ENCODE measurements at regions not wholly inside any gene's neighbourhood (a gene's known extent, or its start where the extent isn't known, plus 50 kb on each side); places are given as distances from the start of the nearest gene placed in this dataset.

DNA sequence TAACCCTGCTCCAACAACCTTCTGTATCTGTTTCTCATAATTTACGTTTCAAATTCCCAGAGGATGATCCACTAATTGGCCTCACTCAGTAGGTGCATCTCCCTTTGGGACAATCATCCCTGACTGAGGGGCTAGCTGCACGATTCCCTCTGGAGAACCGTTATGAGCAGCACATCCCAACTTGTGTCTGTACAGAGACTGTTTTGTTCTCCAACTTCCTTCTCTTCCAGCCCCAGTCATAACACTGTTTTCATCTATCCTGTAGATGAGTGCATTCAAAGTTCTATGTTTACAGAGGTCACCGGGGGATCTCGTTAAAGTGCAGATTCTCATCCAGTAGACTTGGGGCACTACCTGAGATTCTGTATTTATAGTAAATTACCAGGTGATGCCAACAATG lies 187.2 kb downstream of the REEP3 start:
- no peak for DNase-seq (ENCODE audit: low read depth, low spot score)

DNA sequence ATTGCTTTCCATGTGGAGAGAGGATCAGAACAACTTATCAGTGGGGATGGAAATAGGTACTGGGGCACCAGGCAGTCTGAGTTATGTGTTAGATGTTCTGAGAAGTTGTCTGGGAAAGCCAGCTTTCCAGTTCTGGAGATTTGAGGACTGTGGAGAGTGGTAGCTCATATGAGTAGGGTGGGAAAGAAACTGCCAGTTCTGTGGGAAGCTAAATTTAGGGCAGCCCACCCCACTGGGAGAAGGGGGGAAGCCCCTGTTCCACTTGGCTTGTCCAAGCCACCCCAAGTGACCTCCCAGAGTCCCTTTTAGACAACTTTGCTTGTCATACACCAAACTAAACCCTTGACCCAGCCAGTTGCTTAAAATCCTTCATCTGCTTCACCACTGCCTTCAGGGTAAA lies 189.5 kb downstream of the REEP3 start:
- DNase-seq (ENCODE audit: low read depth, low spot score): no peak

GRCh38 chr10:63711361-63711760 lies 190.2 kb downstream of the REEP3 start:
- DNase-seq (ENCODE audit: low read depth, low spot score): no peak

DNA sequence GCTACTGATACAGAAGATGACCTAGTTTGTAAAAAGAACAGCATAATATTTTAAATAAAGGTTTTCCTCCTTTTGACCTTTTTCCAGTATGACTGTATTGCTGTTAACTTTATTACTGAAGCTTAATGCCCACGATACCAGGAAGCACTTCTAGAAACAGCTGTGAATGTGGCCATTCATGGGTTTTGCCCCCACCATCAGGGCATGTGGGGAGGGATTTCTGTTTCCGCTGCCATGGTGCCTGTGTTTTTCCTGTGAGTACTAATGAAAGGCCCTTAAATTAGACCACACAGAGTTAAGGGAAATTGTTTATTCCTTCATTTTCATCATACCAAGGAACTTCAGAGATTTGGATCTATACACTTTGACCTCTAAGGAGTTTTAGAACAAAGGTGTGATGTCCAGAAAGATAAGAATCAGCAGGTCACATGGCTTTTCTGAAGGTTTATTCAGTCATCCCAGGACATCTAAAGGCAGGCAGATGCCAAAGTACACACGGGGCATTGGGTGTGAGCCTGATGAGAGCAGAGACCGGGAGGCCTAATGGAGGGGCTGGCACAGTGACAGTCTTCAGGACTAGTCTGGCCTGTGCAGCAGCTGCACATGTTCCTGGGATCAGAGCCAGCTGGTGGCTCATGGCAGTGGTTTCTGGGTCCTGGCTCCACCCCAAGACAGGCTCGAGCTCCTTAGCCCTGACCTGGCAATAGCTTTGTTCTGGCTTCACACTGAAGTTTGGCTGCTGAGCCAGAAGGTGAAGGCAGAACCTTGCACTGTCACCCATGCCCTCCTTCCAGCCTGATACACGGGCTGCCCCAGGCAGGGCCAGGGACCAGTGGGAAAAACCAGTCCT lies 190.9 kb downstream of the REEP3 start:
- DNase-seq (ENCODE audit: low read depth, low spot score): peak; percentile 78

DNA sequence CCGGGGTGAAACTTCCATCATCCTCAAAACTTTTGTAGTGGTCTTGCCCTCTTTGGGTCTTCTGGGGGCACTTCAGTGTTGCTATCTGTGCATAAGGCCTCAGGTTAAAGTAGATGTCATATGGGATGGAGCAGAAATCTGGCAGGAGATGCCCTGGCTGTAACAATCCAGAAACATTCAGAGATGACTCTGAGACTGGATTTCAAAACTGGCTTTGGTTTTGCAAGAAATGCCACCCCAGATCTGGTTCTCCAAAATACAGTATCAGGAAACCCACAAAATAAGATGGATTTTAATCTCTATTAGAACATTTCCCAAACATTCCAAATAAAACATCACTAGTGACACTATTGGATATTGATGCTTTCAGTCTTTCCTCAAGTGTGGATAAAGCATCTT lies 191.5 kb downstream of the REEP3 start:
- no peak for DNase-seq (ENCODE audit: low read depth, low spot score)

DNA sequence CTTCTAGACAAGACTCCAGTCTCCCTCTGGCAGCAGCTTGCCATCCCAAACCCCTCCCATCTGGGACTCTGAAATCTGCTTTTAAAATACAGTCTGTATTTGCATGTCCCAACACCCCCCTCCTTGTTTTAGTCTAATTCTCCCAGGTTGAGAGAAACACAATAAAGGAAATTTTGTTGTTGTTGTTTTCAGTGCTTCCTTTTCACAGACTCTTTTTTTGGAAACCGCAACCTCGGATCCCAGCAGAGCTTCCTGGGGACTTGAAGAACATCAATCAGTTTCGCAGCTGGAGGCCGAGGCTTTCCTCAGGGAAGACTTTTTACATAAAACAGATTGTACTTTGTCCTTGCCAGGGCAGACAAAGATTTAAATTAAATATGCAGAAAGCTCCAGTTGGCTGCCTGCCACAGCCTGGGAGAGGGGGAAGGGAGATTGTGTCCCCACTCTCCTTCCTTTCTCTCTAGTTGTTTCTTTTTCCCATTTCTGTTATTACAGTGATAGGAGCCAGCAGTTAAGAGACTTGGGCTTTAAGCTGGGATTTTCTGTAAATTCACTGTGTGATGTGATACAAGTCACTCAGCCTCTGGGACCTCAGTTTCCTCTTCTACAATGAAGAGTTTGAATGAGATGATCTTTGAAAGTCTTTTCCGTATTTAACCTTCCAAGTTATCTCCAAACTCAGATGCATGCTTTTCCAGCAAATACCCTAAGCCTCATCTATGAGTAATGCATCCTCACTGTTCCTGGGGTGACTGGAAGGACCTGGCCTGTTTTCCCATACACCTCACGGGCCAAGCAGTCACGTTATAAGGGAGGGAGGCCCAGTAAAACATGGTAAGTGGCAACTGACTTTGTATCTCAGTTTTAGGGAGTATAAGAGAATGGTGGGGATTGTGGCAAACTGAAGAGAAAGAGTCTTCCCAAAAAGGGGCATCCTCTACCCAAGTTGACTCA lies 192.3 kb downstream of the REEP3 start:
- DNase-seq (ENCODE audit: low read depth, low spot score): peak; percentile 95

- DNase-seq (ENCODE audit: low read depth, low spot score): no peak
Observed at GRCh38 chr10:63716016-63716580, 194.9 kb downstream of the REEP3 start.

DNA sequence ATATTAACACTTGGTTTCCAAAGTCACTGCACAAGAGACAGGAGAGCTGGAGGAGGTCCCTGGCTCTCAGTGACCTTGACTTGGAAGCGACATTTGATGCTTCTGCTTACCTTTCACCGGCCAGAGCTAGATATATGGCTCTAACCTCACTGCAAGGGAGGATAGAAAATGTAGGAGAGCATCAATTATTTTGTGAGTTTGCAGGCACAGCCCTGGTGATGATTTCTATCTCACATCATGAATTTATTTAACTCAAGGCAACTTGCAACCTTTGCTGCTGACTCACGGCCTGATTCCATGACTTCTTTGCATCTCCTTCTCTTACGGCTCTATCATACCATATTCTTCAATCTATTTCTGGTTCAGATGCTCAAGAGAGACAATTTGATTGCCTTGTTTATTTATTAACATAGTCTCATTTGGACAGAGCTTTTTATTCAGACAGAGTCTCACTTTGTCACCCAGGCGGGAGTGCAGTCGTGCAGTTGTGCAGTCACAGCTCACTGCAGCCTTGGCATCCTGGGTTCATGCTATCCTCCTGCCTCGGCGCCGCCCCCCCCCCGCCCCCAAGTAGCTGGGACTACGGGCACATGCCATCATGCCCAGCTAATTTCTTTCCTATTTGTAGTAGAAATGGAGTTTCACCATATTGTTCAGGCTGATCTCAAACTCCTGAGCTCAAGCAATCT lies 196.0 kb downstream of the REEP3 start:
- no peak for DNase-seq (ENCODE audit: low read depth, low spot score)

GRCh38 chr10:63718006-63718405 lies 196.8 kb downstream of the REEP3 start:
- DNase-seq (ENCODE audit: low read depth, low spot score): no peak

GRCh38 chr10:63718421-63718820 lies 197.2 kb downstream of the REEP3 start:
- no peak for DNase-seq (ENCODE audit: low read depth, low spot score)

DNA sequence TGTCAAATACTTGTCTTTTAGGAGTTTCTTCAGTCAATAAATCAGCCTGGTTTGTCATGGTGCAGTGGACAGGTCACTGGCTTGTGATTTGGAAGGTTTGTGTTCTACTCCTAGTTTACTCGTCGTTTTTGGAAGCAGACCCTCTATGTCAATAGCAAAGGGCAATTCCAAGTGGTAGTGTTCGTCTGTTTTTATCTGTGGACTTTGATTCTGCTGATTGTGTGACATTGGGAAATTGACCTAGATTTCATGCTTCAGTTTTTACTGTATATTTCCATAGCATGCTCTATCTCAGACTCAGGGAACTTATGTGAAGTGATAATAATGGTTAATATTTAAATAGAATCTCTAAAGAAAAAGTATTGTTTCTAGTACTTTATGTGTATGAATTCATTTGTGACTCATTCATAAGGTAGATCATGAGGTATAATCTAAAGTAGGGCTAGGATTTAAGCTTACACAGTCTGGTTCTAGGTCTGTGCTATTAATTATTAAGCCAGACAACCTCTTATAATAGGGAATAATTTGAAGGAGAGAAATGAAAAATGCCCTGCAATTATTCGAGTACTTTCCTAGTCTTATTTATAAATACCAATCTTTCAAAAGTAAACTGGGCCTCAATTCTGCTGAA lies 198.1 kb downstream of the REEP3 start:
- DNase-seq (ENCODE audit: low read depth, low spot score): no peak

DNA sequence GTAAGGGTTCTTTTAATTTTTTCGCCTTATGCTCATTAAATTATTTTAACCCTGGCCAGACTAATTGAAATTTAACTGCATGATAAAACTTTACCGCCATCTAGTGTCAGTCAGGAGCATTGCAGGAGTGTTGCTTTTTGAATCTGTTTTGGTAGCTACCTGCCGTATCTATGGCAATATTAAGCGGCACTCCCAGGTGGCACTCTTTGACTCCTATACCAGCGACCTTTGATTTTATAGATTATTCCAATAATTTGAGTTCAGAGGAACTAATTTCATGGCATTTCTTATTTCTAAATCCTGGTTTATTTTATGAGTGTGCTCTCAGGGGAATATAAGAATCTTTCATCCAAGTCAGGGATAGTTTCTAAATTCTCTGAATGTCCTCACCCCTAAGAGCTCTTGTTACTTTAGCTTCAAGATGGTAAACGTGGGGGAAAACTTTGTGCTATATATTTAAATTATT lies 198.9 kb downstream of the REEP3 start:
- no peak for DNase-seq (ENCODE audit: low read depth, low spot score)

DNA sequence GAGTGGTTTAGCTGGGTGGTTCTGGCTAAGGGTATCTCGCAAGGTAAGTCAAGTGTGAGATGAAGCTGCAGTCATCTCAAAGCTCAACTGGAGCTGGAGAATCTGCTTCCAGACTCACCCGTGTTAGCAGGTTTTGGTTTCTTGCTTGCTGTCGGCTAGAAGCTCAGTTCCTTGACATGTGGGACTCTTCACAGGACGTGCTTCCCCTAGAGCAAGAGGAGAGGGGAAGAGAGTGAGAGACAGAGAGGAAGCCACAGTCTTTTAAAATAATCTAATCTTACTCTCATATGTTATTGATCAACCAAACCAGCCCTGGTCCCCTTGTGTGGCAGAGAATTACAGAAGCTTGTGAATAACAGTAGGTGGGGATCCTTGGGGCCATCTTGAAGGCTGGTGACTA lies 199.5 kb downstream of the REEP3 start:
- DNase-seq (ENCODE audit: low read depth, low spot score): no peak

DNA sequence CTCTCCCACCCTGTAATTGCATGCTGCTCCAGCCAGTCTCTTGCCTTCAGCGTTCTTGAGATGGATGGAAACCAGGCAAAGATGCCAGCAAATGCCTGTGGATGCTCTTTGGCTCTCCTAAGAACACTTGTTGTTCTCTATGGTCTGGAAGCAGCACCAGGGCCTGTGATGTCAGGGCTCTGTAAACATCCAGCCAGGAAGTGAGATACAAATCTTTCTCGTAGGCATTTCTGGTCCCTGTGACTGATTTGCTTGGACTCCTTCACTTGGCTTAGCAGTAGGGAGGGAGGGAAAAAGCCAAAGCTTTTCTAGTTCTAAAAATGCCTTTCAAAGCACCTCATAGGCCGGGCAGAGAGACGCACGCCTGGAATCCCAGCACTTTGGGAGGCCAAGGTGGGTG lies 201.3 kb downstream of the REEP3 start:
- DNase-seq (ENCODE audit: low read depth, low spot score): no peak

DNA sequence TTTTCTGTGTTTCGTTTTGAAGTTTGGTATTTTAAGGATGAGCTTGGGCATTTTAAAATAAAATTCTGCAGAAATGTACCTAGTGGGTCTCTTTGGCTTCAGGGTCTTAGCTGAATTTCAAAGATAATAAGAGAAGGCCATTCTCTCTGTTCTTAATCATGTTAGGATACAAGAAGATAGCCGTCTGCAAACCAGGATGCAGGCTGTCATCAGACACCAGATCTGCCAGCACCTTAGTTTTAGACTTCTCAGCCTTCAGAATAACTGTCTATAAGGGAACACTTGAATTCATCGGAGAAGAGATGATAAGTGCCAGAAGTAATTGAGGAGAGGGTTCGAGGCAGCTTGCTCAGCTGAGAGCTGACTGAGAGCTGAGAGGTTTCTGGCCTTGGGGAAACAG lies 202.1 kb downstream of the REEP3 start:
- DNase-seq (ENCODE audit: low read depth, low spot score): no peak

GRCh38 chr10:63723741-63724140 lies 202.5 kb downstream of the REEP3 start:
- DNase-seq (ENCODE audit: low read depth, low spot score): no peak

GRCh38 chr10:63724922-63725321 lies 203.7 kb downstream of the REEP3 start:
- DNase-seq (ENCODE audit: low read depth, low spot score): no peak

- DNase-seq (ENCODE audit: low read depth, low spot score): no peak
Observed at GRCh38 chr10:63726867-63727266, 205.7 kb downstream of the REEP3 start.

DNA sequence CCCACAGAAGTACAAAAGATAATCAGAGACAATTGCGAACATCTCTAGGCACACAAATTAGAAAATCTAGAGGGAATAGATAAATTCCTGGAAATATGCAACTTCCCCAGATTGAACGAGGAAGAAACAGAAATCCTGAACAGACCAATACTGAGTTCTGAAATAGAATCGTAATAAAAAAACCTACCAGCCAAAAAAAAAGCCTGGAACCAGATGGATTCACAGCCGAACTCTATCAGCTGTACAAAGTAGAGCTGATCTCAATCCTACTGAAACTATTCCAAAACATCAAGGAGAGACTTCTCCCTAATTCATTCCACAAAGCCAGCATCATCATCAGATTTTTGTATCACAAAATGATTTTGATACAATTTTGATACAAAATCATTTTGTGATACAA lies 206.4 kb downstream of the REEP3 start:
- no peak for DNase-seq (ENCODE audit: low read depth, low spot score)

DNA sequence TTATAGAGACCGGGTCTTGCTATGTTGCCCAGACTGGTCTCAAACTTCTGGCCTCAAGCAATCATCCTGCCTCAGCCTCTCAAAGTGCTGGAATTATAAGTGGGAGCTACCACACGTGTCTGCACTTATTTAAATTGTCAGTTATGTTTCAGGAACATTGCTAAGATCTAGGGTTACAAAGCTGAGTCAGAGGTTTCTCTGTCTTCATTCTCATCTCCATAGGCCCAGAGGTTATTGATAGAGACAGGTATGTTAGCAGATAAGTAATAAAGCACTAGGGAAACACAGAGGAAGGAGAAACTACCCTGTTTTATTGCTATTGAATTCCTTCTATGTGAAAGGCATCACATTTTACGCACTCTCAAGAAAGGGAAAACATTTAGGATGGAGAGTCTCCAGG lies 214.1 kb downstream of the REEP3 start:
- no peak for DNase-seq (ENCODE audit: low read depth, low spot score)

GRCh38 chr10:63738410-63738809 lies 217.2 kb downstream of the REEP3 start:
- DNase-seq (ENCODE audit: low read depth, low spot score): no peak
